GM23248 (cell line): ENCODE measurements at regions not wholly inside any gene's neighbourhood (a gene's known extent, or its start where the extent isn't known, plus 50 kb on each side); places are given as distances from the start of the nearest gene placed in this dataset.

Source experiments
- DNase-seq: peaks from one replicate; pipeline ENCODE4 v3.0.0-alpha.2; 2015
- H2AFZ ChIP-seq: fragments of 200-600 bp; sonication (generic); 2 replicates; pipeline ENCODE4 v1.6.1; 2016; ENCODE audit warnings: antibody characterized with exemption
- H3F3A ChIP-seq: fragments of 200-600 bp; sonication (generic); 2 replicates; pipeline ENCODE4 v1.6.1; 2016; ENCODE audit warnings: mild to moderate bottlenecking, antibody characterized with exemption, mixed run types; ENCODE audit not compliant: insufficient read depth
- H3K27ac ChIP-seq: fragments of 200-600 bp; sonication (generic); 2 replicates; pipeline ENCODE4 v1.5.1; 2016; ENCODE audit warnings: mild to moderate bottlenecking
- H3K27me3 ChIP-seq: fragments of 200-600 bp; sonication (generic); replicated peaks from 2 replicates; pipeline ENCODE4 v1.6.1; 2016; ENCODE audit warnings: mild to moderate bottlenecking; ENCODE audit not compliant: insufficient read depth
- H3K36me3 ChIP-seq: fragments of 200-600 bp; sonication (generic); 2 replicates; pipeline ENCODE4 v1.6.1; 2016; ENCODE audit warnings: low read depth, mild to moderate bottlenecking
- H3K4me1 ChIP-seq: fragments of 200-600 bp; sonication (generic); 2 replicates; pipeline ENCODE4 v1.6.1; 2016; ENCODE audit warnings: mild to moderate bottlenecking; ENCODE audit not compliant: insufficient read depth
- H3K4me2 ChIP-seq: fragments of 200-600 bp; sonication (generic); one replicate; pipeline ENCODE4 v1.6.1; 2016; ENCODE audit warnings: mild to moderate bottlenecking; ENCODE audit not compliant: unreplicated experiment
- H3K4me3 ChIP-seq: fragments of 200-600 bp; sonication (generic); 2 replicates; pipeline ENCODE4 v1.5.1; 2016; ENCODE audit warnings: mild to moderate bottlenecking
- H3K79me2 ChIP-seq: fragments of 200-600 bp; sonication (generic); 2 replicates; pipeline ENCODE4 v1.6.1; 2016; ENCODE audit warnings: mild to moderate bottlenecking; ENCODE audit not compliant: insufficient read depth
- H3K9ac ChIP-seq: fragments of 200-600 bp; sonication (generic); 2 replicates; pipeline ENCODE4 v1.6.1; 2016; ENCODE audit warnings: mild to moderate bottlenecking
- H3K9me2 ChIP-seq: fragments of 200-600 bp; sonication (generic); 2 replicates; pipeline ENCODE4 v1.6.1; 2016; ENCODE audit warnings: mixed run types, mild to moderate bottlenecking, moderate library complexity; ENCODE audit not compliant: insufficient read depth
- H3K9me3 ChIP-seq: fragments of 200-600 bp; sonication (generic); one replicate; pipeline ENCODE4 v1.6.1; 2017; ENCODE audit warnings: low read depth
- H4K20me1 ChIP-seq: fragments of 200-600 bp; sonication (generic); 2 replicates; pipeline ENCODE4 v1.6.0; 2016; ENCODE audit not compliant: insufficient read depth
- EZH2 ChIP-seq: fragments of 200-600 bp; sonication (generic); IDR thresholded peaks from 2 replicates; pipeline ENCODE4 v1.6.1; 2018; ENCODE audit warnings: antibody characterized with exemption, mild to moderate bottlenecking; ENCODE audit not compliant: insufficient read depth, poor library complexity, severe bottlenecking
- EZH2phosphoT487 ChIP-seq: fragments of 200-600 bp; sonication (generic); IDR thresholded peaks from 2 replicates; pipeline ENCODE4 v1.6.1; 2018; ENCODE audit warnings: antibody characterized with exemption, moderate library complexity, mild to moderate bottlenecking, low read depth; ENCODE audit not compliant: insufficient read depth
- WGBS, 2 experiments: methylation state at CpG; one replicate each; pipeline ENCODE4 v1.1.6; 2015 to 2017; ENCODE audit warnings: low lambda C conversion rate in 2 of 2, low coverage in 1 of 2; ENCODE audit errors: missing lambda C conversion rate in 2 of 2; 5-methylcytosine and 5-hydroxymethylcytosine counted together
- in situ Hi-C: fragments of 300-500 bp; cut with MboI; formaldehyde crosslinking; loops from 2 replicates; pipeline ENCODE4 v1.15.0; 2020

GRCh38 chr2:67985586-67985985 lies 77.2 kb downstream of the C1D start:
- Histone ChIP-seq H3K9ac (no peak overlapping the region), H3K27me3 (no peaks in the 10 kb centered on the region), H3K36me3 (no peaks in the 10 kb centered on the region), H3K9me2 (no peaks in the 10 kb centered on the region), H3F3A (no peaks in the 10 kb centered on the region), H3K27ac (no peak overlapping the region), H2AFZ (no peak overlapping the region), H3K4me2 (no peak overlapping the region), H3K4me3 (no peak overlapping the region), H3K4me1 (no peaks in the 10 kb centered on the region), H3K9me3 (no peaks in the 10 kb centered on the region), H3K79me2 (no peaks in the 10 kb centered on the region), H4K20me1 (no peaks in the 10 kb centered on the region)
- DNase-seq: no peak
- TF ChIP-seq EZH2phosphoT487 (no peak), EZH2 (no peak)
- 98 to 100% methylated on average over 2 of the region's 2 CpGs for WGBS, 2 experiments
- in situ Hi-C loops: no loop called here

- H3K9ac ChIP-seq: no peak overlapping the region
- no peak overlapping the region for H2AFZ ChIP-seq
- no peaks in the 10 kb centered on the region for H3K79me2 ChIP-seq
- no peak overlapping the region for H3K27ac ChIP-seq
- H3K9me2 ChIP-seq: no peaks in the 10 kb centered on the region
- H3K27me3 ChIP-seq: no peaks in the 10 kb centered on the region
- no peak overlapping the region for H3K4me3 ChIP-seq
- no peak overlapping the region for H3K4me2 ChIP-seq
- TF ChIP-seq EZH2: no peak
- TF ChIP-seq EZH2phosphoT487: no peak
- H3K4me1 ChIP-seq: no peaks in the 10 kb centered on the region
- H3K9me3 ChIP-seq: no peaks in the 10 kb centered on the region
- H3K36me3 ChIP-seq: no peaks in the 10 kb centered on the region
- H4K20me1 ChIP-seq: no peaks in the 10 kb centered on the region
- WGBS, 2 experiments: 85 to 89% methylated on average over 2 of the region's 2 CpGs
- no peaks in the 10 kb centered on the region for H3F3A ChIP-seq
- in situ Hi-C loops: no loop called here
- DNase-seq: no peak
These were observed 76.5 kb downstream of the C1D start for GRCh38 chr2:67986258-67986657.
